Astrocyte of the spinal cord (primary cell): ENCODE measurements at regions not wholly inside any gene's neighbourhood (a gene's known extent, or its start where the extent isn't known, plus 50 kb on each side); places are given as distances from the start of the nearest gene placed in this dataset.

Experiments
- DNase-seq: peaks from one replicate; pipeline ENCODE4 v3.0.0; 2011; ENCODE audit warnings: low read depth, low spot score
- H3K4me3 ChIP-seq: 2 replicates; pipeline ENCODE4 v1.5.1; 2011; ENCODE audit warnings: low read depth, mild to moderate bottlenecking, low read length, moderate library complexity
- in situ Hi-C: cut with HindIII; loops from 2 replicates; pipeline ENCODE4 v1.10.0; 2017; ENCODE audit warnings: low sequenced_read_pairs
- TF ChIP-seq, protein P1 (sequence below): IDR thresholded peaks from 2 replicates; pipeline ENCODE4 v1.5.1; 2012; ENCODE audit warnings: low read depth, mild to moderate bottlenecking, low read length, inconsistent platforms

DNA sequence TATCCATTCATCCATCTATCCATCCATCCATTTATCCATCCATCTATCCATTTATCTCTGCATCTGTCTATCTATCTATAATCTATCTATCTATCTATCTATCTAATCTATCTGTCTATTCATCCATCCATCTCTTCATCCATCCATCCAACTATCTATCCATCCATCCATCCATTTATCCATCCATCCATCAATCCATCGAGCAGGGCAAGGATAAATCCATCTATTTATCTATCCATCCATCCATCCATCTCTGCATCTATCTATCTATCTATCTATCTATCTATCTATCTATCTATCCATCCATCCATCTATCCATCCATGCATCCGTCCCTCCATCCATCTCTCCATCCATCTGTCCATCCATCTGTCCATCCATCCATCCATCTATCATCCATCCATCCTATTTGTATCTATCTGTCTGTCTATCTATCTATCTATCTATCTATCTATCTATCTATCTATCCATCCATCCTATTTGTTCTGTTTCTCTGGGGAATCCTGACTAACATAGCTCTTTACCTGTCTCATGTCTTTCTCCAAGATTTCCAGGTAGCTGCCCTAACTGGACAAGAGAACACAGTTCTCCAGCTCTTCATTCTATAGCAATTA, 198.1 kb downstream of the FOXO1 start:
- DNase-seq, result no peak
- TF ChIP-seq, protein P1, sequence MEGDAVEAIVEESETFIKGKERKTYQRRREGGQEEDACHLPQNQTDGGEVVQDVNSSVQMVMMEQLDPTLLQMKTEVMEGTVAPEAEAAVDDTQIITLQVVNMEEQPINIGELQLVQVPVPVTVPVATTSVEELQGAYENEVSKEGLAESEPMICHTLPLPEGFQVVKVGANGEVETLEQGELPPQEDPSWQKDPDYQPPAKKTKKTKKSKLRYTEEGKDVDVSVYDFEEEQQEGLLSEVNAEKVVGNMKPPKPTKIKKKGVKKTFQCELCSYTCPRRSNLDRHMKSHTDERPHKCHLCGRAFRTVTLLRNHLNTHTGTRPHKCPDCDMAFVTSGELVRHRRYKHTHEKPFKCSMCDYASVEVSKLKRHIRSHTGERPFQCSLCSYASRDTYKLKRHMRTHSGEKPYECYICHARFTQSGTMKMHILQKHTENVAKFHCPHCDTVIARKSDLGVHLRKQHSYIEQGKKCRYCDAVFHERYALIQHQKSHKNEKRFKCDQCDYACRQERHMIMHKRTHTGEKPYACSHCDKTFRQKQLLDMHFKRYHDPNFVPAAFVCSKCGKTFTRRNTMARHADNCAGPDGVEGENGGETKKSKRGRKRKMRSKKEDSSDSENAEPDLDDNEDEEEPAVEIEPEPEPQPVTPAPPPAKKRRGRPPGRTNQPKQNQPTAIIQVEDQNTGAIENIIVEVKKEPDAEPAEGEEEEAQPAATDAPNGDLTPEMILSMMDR, result no peak
- in situ Hi-C loops, result no loop called here
- H3K4me3 ChIP-seq, result no peak overlapping the region

DNA sequence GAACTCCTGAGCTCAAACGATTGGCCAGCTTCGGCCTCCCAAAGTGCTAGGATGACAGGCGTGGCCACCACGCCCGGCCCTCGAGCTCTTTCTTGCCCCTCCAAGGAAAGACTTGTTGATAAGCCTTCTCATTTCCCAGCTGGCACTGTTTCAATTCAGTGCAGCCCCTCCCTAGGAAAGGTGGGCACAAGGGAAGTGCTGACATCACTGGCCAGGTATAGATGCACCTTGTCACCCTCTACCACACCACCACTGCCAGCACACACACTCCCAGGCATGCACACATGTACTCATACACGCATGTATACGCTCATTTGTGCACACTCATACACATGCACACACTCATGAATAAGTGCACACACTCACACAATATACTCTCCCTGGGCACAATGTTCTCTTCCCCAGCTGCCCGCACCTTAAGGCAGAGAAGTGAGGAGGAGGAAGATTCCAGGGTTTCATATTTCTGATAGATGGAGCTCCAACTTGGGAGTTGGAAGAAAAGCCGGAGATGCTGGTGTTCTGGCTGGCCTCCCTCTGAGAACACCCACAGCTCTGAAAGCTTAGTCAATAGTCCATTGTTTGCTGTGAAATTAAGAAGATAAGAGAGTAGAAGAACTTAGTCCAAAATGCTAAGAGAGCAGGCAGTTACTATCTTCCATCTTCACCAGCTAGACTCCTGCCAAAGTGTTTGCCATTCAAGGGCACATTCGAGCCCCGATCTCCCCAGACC, 196.7 kb downstream of the FOXO1 start:
- TF ChIP-seq, protein P1, result no peak
- DNase-seq, result no peak
- in situ Hi-C loops, result no loop called here
- H3K4me3 ChIP-seq, result no peak overlapping the region

DNA sequence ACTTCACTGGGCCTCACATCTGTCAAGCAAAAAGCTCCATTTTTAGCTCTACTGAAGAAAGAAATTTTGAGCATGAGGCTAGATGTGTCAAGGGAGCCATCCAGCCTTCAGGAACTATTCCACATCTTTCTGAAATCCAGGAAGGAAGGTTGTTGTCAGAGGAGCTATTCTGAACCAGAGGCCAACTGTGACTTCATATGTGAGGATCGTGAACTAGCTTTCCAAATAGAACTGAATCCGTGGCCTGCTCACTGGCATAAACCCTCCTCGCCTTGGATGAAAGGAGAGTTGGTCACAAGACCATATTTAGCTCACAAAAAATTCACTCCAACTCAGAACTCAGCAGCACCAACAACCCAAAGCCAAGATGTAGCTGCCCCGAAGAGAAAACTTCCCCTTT, 195.8 kb downstream of the FOXO1 start:
- H3K4me3 ChIP-seq, result no peak overlapping the region
- TF ChIP-seq, protein P1, result no peak
- no peak for DNase-seq
- in situ Hi-C loops, result no loop called here

DNA sequence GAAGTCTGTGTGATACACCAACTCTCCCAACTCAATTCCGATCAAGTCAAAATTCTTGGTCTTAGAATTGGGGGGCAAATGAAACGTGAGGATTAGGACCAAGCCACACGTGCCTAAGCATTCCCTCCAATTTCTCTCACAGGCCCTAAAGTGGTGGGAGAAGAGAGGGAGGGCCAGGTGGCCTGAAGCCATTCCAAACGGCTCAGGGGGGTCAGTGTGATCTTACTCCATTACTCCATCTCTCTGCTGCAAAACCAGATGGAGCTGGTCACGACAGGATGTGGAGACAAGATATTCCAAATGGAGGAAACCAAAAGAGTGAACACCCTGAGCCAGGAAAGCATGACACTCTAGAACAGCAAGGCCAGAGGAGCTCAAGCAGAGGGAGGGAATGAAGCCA, 195.4 kb downstream of the FOXO1 start:
- no peak overlapping the region for H3K4me3 ChIP-seq
- in situ Hi-C loops, result no loop called here
- no peak for DNase-seq
- TF ChIP-seq, protein P1, result no peak

DNA sequence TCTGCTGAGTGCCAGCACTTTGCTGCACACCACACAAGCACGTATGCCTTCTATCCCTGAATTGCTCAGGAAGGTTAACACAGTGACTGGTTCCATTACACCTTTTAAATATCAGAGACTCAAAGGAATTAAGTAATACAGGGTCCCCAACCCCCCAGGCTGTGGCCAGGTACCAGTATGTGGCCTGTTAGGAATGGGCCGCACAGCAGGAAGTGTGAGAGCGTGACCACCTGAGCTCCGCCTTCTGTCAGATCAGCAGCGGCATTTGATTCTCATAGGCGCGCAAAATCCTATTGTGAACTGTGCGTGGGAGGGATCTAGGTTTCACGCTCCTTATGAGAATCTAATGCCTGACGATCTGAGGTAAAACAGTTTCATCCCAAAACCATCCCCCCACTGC, 194.5 kb downstream of the FOXO1 start:
- TF ChIP-seq, protein P1, result no peak
- no peak overlapping the region for H3K4me3 ChIP-seq
- no peak for DNase-seq
- in situ Hi-C loops, result no loop called here

DNA sequence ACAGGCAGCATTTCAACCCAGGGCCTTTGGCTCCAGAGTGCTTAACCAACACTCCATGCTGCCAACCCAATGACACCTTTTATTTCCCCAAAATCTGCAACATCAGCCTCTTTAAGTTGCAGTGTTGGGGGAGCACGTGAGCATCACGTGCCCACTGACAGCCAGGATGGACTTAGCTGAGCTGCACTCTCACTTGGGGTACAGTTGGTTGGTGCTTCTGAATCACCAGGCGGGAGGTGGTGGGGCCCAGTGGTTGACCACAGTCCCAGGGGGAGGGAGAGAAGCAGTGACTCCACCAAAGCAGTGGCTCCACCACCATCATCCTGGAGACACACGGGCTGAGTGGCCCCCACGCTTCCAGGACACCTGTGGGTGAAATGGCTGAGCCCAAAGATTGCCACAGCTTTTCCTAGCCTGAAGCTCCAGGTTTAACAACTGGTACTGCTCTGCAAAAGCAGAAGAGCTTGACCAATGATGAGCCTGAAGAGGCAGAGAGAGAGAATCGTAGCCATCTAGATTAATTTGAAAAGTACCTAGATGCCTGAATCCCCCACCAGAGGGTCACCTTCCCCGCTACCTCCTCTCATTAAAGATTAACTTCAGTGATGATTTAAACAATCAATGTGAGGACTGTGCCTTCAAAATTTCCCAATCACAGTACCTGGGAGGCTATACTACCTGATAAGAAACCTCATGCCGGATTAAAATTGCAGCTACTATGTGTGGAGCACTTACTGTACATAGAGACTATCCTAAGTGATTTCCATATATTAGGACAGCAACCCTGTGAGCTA, 193.8 kb downstream of the FOXO1 start:
- no peak overlapping the region for H3K4me3 ChIP-seq
- TF ChIP-seq, protein P1, result no peak
- in situ Hi-C loops, result no loop called here
- DNase-seq, result no peak
